LNCaP clone FGC (cell line): ENCODE measurements at regions not wholly inside any gene's neighbourhood (a gene's known extent, or its start where the extent isn't known, plus 50 kb on each side); places are given as distances from the start of the nearest gene placed in this dataset.
"Not testable (repeated sequence)": the region's sequence is repeated elsewhere in the genome, so short reads cannot be mapped to it uniquely, and the experiment has no call there.

Source experiments
- DNase-seq: peaks from one replicate; pipeline ENCODE4 v3.0.0-alpha.2; 2011; ENCODE audit warnings: low read depth
- H3K4me3 ChIP-seq: 2 replicates; pipeline ENCODE4 v1.5.1; 2011; ENCODE audit warnings: mild to moderate bottlenecking, low read depth, low read length, control low read depth
- TF ChIP-seq, protein P1 (sequence below): IDR thresholded peaks from 2 replicates; pipeline ENCODE4 v1.5.1; 2012; ENCODE audit warnings: mild to moderate bottlenecking; ENCODE audit not compliant: control insufficient read depth, insufficient read depth; ENCODE audit errors: extremely low read depth

DNA sequence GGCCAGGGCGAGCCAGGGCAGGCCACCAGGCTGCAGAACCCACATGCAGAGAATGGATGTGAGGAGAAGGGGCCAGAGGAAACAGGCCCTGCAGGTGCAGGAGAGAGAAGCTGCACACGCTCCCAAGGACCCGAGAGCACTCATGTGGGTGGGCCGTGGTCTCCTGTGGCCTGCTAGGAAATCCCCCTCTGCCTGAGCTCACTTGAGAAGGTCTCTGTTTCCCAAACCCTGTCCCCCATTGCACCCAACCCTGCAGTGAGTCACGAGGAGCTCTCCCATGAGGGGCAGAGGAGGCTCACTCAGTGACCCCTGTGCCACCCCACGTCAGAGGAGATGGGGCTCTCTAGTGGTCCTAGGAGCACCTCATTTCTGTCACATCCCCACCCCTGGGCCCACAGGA, 111.1 kb downstream of the KLF13 start:
- DNase-seq = no peak
- no peak overlapping the region for H3K4me3 ChIP-seq
- TF ChIP-seq, protein P1, sequence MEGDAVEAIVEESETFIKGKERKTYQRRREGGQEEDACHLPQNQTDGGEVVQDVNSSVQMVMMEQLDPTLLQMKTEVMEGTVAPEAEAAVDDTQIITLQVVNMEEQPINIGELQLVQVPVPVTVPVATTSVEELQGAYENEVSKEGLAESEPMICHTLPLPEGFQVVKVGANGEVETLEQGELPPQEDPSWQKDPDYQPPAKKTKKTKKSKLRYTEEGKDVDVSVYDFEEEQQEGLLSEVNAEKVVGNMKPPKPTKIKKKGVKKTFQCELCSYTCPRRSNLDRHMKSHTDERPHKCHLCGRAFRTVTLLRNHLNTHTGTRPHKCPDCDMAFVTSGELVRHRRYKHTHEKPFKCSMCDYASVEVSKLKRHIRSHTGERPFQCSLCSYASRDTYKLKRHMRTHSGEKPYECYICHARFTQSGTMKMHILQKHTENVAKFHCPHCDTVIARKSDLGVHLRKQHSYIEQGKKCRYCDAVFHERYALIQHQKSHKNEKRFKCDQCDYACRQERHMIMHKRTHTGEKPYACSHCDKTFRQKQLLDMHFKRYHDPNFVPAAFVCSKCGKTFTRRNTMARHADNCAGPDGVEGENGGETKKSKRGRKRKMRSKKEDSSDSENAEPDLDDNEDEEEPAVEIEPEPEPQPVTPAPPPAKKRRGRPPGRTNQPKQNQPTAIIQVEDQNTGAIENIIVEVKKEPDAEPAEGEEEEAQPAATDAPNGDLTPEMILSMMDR = no peak

- TF ChIP-seq, protein P1 = no peak
- no peak for DNase-seq
- H3K4me3 ChIP-seq = no peak overlapping the region
Measured at GRCh38 chr15:31438601-31439265, 112.1 kb downstream of the KLF13 start.

DNA sequence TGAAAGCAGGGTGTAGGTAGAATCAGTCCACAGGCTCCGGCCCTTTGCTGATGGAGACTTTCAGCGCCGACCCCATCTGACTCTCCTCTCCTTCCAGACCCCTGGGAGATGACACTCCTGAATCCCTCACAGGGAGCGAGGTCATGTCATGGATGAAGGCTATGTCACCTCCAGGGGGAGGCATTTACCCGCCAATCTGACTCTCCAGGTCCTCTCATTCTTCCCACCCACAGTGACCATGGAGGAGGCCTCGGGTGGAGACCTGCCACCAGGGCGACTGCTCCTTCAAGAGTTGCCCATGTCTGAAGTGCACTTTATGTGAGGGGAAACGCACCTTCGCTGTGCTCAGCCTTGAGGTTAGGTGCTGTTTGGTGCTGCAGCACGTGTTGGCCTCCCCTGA, 112.7 kb downstream of the KLF13 start:
- H3K4me3 ChIP-seq = no peak overlapping the region
- TF ChIP-seq, protein P1 = peak; percentile 49
- no peak for DNase-seq

DNA sequence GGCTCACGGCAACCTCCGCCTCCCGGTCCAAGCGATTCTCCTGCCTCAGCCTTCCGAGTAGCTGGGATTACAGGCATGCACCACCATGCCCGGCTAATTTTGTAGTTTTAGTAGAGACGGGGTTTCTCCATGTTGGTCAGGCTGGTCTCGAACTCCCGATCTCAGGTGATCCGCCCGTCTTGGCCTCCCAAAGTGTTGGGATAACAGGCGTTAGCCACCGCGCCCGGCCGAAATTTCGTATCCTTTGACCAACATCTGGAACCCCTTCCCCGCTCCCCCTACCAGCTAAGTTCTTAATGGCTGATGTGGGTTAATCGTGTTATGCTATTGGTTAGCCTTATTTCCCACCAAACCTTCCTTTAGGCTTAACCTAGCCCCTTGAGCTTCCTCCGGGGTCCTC, 113.6 kb downstream of the KLF13 start:
- DNase-seq, H3K4me3 ChIP-seq: not testable (repeated sequence)

DNA sequence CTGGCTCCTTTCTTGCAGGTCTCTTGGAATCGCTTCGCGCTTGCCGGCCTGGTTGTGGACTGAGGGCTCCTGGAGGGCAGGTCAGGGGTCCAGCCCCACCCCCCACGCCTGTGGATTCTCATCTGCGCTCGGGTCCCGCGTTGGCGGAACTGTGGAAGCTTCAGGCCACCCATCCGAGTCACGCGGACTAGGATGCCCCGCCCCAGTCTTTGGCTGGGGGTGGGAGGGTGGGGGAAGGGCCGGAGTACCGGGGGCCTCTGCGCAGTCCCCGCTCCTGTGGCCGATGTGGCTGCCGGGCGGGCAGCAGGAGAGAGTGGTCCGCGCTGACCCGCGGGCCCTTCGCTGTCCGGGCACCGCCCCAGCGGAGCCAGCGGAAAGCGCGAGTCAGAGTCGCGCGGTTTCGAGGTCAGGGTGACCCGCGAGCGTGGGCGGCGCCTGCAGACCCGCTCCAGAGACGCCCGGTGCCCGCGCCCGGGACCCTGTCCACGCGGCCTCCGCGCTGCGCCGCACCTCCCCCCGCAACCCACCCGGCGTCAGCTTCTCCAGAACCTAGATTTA, 114.2 kb downstream of the KLF13 start:
- TF ChIP-seq, protein P1 = no peak
- DNase-seq = no peak
- no peak overlapping the region for H3K4me3 ChIP-seq

GRCh38 chr15:31442226-31442625, 115.6 kb downstream of the KLF13 start:
- no peak overlapping the region for H3K4me3 ChIP-seq
- DNase-seq = no peak
- TF ChIP-seq, protein P1 = no peak

- TF ChIP-seq, protein P1 = no peak
- H3K4me3 ChIP-seq = no peak overlapping the region
- no peak for DNase-seq
Measured at GRCh38 chr15:31442699-31443111, 116.1 kb downstream of the KLF13 start.
